GM12865 (cell line): ENCODE measurements at regions not wholly inside any gene's neighbourhood (a gene's known extent, or its start where the extent isn't known, plus 50 kb on each side); places are given as distances from the start of the nearest gene placed in this dataset.

ENCODE experiments used
- DNase-seq: peaks from one replicate; pipeline ENCODE4 v3.0.0; 2010; ENCODE audit warnings: low read depth
- H3K4me3 ChIP-seq: 2 replicates; pipeline ENCODE4 v1.5.1; 2011; ENCODE audit warnings: mild to moderate bottlenecking, low read depth, low read length, control low read depth
- TF ChIP-seq, protein P1 (sequence below): IDR thresholded peaks from 2 replicates; pipeline ENCODE4 v1.5.1; 2011; ENCODE audit warnings: low read length, control low read depth, low read depth, inconsistent platforms; ENCODE audit not compliant: insufficient read depth; ENCODE audit errors: missing control alignments

DNA sequence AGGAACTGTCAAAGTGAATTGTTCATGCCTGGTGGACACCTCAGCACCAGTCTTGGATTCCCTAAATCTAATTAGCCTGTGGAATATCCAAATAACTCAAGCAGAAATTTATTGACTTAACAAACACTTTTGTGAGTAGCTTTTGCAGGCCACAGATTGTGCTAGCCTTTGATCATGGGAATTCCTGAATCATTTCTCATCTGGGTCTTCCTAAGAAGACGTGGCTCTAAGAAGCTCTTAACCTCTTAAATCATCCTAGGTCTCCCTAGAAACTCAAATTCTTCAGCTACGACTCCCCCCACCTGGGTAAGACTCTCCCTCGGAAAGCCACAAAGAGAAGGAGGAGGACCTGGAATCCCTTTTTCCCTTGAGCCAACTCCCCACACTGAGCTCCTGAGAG lies 53.8 kb upstream of the PSEN2 start:
- DNase-seq = no peak
- TF ChIP-seq, protein P1, sequence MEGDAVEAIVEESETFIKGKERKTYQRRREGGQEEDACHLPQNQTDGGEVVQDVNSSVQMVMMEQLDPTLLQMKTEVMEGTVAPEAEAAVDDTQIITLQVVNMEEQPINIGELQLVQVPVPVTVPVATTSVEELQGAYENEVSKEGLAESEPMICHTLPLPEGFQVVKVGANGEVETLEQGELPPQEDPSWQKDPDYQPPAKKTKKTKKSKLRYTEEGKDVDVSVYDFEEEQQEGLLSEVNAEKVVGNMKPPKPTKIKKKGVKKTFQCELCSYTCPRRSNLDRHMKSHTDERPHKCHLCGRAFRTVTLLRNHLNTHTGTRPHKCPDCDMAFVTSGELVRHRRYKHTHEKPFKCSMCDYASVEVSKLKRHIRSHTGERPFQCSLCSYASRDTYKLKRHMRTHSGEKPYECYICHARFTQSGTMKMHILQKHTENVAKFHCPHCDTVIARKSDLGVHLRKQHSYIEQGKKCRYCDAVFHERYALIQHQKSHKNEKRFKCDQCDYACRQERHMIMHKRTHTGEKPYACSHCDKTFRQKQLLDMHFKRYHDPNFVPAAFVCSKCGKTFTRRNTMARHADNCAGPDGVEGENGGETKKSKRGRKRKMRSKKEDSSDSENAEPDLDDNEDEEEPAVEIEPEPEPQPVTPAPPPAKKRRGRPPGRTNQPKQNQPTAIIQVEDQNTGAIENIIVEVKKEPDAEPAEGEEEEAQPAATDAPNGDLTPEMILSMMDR = no peak
- no peak overlapping the region for H3K4me3 ChIP-seq

DNA sequence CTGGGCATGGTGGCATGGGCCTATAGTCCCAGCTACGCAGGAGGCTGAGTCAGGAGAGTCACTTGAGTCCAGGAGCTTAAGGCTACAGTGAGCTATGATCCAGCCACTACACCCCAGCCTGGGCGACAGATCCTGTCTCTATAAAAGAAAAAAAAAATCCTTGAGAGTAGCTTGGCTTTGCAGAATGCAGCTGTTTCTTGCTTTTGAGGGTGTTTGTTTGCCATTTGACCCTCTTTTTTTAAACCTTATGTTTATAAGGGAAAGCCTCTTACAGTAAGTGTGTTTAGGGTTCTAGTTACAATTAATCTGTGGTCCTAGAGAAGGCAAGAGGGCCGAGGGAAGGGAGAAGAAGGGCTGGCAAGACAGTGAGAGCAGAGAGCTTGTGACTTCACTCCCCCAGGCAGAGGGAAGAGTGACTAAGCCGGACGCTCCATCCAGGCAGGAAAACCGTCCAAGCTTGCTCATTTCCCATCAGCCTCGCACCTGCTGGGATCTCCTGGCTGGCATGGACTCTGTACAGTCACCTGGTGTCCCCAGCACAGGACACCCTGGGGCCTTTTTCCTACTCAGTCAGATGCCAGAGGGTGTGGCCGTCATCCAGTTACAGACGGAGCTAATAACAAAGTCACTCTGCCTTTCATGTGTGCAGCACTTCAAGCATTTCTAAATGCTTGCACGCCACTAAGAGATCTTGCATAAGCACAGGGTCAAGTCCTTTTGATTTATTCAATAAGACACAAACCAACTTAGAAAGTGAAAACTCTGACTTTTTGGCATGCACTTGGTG lies 55.5 kb upstream of the PSEN2 start:
- no peak for DNase-seq
- no peak overlapping the region for H3K4me3 ChIP-seq

GRCh38 chr1:226813671-226814591 lies 56.5 kb upstream of the PSEN2 start:
- TF ChIP-seq, protein P1 = no peak
- H3K4me3 ChIP-seq = no peak overlapping the region
- no peak for DNase-seq

More for the DNA sequence above, 55.5 kb upstream of the PSEN2 start:
- TF ChIP-seq, protein P1 = no peak

GRCh38 chr1:226810681-226811080 lies 59.7 kb upstream of the PSEN2 start:
- no peak overlapping the region for H3K4me3 ChIP-seq
- no peak for DNase-seq
- TF ChIP-seq, protein P1 = no peak

DNA sequence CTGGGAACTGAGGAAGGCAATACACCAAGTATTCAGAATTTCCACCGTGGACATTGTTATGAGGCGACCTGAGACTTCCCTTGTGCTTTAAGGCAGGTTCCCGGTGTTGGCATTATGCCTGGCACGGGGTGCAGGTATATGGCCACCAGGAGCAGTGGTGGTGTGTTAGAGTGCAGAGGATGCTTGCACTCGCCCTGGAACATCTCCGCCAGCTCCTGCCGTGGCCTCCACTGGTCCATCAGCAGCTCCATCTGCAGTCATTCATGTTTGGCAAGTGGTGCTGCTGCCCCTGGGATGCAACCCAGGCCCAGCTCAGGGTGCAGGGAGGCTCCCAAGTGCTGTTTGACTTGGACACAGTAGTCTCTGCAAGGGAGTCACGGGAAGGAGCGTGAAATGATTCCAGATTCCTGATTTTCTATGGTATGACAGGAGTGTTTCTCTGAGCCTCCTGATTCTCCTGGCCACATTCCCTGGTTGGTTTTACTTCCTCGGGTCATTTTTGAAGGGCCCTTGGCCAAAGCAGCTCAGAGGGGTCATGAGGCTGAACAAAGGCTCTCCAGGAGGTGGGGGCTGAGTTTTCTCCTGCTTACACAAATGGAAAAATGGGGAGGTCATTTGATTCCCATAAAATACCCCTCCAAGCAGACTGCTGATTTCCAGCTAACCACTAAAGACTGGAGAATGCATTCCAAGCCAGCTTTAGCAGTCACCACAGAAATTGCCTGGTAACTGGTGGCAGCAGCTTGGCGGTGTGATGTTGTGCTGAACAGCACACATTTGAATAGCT lies 60.4 kb upstream of the PSEN2 start:
- TF ChIP-seq, protein P1 = no peak
- no peak overlapping the region for H3K4me3 ChIP-seq
- DNase-seq = no peak

- TF ChIP-seq, protein P1 = no peak
- H3K4me3 ChIP-seq = no peak overlapping the region
- no peak for DNase-seq
These were observed 61.9 kb upstream of the PSEN2 start for GRCh38 chr1:226808501-226808900.
